Left ventricle myocardium inferior (tissue), 1 donor: ENCODE measurements at regions not wholly inside any gene's neighbourhood (a gene's known extent, or its start where the extent isn't known, plus 50 kb on each side); places are given as distances from the start of the nearest gene placed in this dataset.

Experiments
- DNase-seq: peaks from one replicate; pipeline ENCODE4 v3.0.0-alpha.2; 2020
- H3K27ac ChIP-seq: fragments of 200-600 bp; replicated peaks from 2 replicates; pipeline ENCODE4 v1.8.0; 2021
- H3K27me3 ChIP-seq: fragments of 200-600 bp; 2 replicates; pipeline ENCODE4 v1.8.0; 2021; ENCODE audit warnings: low read depth
- H3K36me3 ChIP-seq: fragments of 200-600 bp; 2 replicates; pipeline ENCODE4 v1.8.0; 2021
- H3K4me1 ChIP-seq: fragments of 200-600 bp; 2 replicates; pipeline ENCODE4 v1.8.0; 2021
- H3K4me3 ChIP-seq: fragments of 200-600 bp; 2 replicates; pipeline ENCODE4 v1.8.0; 2021; ENCODE audit warnings: mild to moderate bottlenecking, moderate library complexity
- H3K9me3 ChIP-seq: fragments of 200-600 bp; replicated peaks from 2 replicates; pipeline ENCODE4 v1.8.0; 2021
- CTCF ChIP-seq: fragments of 200-600 bp; IDR thresholded peaks from 2 replicates; pipeline ENCODE4 v1.8.0; 2021; ENCODE audit warnings: antibody characterized with exemption, mild to moderate bottlenecking, borderline replicate concordance
- intact Hi-C: fragments of 100-400 bp; cut with micrococcal nuclease; formaldehyde crosslinking; loops from one replicate; pipeline ENCODE4 v1.11.0; 2022
- donor health status: DM: no; HTN: yes; CAD: no; lungs with severe emphysema.

GRCh38 chr5:7078901-7079300 lies 317.0 kb upstream of the ADCY2 start:
- Histone ChIP-seq H3K4me3 (no peak overlapping the region), H3K36me3 (no peaks in the 10 kb centered on the region), H3K27ac (no peak overlapping the region), H3K4me1 (no peaks in the 10 kb centered on the region), H3K27me3 (peaks cover 37% of the 10 kb centered on the region), H3K9me3 (no peaks in the 10 kb centered on the region)
- intact Hi-C loops, result no loop called here
- no peak for TF ChIP-seq CTCF
- no peak for DNase-seq

GRCh38 chr5:7080501-7080900 lies 315.4 kb upstream of the ADCY2 start:
- Histone ChIP-seq H3K4me3 (no peak overlapping the region), H3K27ac (no peak overlapping the region), H3K36me3 (no peaks in the 10 kb centered on the region), H3K4me1 (no peaks in the 10 kb centered on the region), H3K9me3 (peaks cover 6% of the 10 kb centered on the region), H3K27me3 (peaks cover 37% of the 10 kb centered on the region)
- intact Hi-C loops, result no loop called here
- TF ChIP-seq CTCF, result no peak
- no peak for DNase-seq

GRCh38 chr5:7087719-7088297 lies 308.1 kb upstream of the ADCY2 start:
- H3K4me3 ChIP-seq, result no peak overlapping the region
- no peaks in the 10 kb centered on the region for H3K4me1 ChIP-seq
- no peak for TF ChIP-seq CTCF
- no peaks in the 10 kb centered on the region for H3K36me3 ChIP-seq
- H3K27me3 ChIP-seq, result no peaks in the 10 kb centered on the region
- intact Hi-C loops, result no loop called here
- DNase-seq, result no peak
- no peak overlapping the region for H3K27ac ChIP-seq
- H3K9me3 ChIP-seq, result peaks cover 11% of the 10 kb centered on the region

- H3K4me1 ChIP-seq, result no peaks in the 10 kb centered on the region
- H3K9me3 ChIP-seq, result peaks cover 11% of the 10 kb centered on the region
- TF ChIP-seq CTCF, result no peak
- no peak overlapping the region for H3K4me3 ChIP-seq
- no peak for DNase-seq
- H3K36me3 ChIP-seq, result no peaks in the 10 kb centered on the region
- no peaks in the 10 kb centered on the region for H3K27me3 ChIP-seq
- intact Hi-C loops, result no loop called here
- no peak overlapping the region for H3K27ac ChIP-seq
Measured at GRCh38 chr5:7088849-7089248, 307.1 kb upstream of the ADCY2 start.

- TF ChIP-seq CTCF, result no peak
- DNase-seq, result no peak
- Histone ChIP-seq H3K4me1 (no peaks in the 10 kb centered on the region), H3K4me3 (no peak overlapping the region), H3K27ac (no peak overlapping the region), H3K36me3 (no peaks in the 10 kb centered on the region), H3K27me3 (no peaks in the 10 kb centered on the region), H3K9me3 (no peaks in the 10 kb centered on the region)
- intact Hi-C loops, result no loop called here
Measured at GRCh38 chr5:7094626-7095025, 301.3 kb upstream of the ADCY2 start.
